Naive thymus-derived CD8-positive, alpha-beta T cell (primary cell): ENCODE measurements at regions not wholly inside any gene's neighbourhood (a gene's known extent, or its start where the extent isn't known, plus 50 kb on each side); places are given as distances from the start of the nearest gene placed in this dataset.

Experiments
- ATAC-seq, 2 donors: fragments of 150-1000 bp; cut with Tn5 transposase in 1 of 2; sonication (Bioruptor Pico), chemical (Tn5 transposase) in 1 of 2; 1 replicate in 1 of 2; 2 replicates in 1 of 2; pipeline ENCODE4 v1.10.0; 2021; ENCODE audit warnings: mild to moderate bottlenecking in 2 of 2, moderate library complexity in 2 of 2
- POLR2A ChIA-PET: fragments of 350-600 bp; sonication (Branson Sonifier 250); formaldehyde crosslinking; loops from one replicate; lab custom pipeline; 2021; ENCODE audit warnings: antibody characterized with exemption; lab: Charles Lee
- DNase-seq, 10 donors: peaks; one replicate each; pipeline versions ENCODE4 v3.0.0 to v3.0.0-alpha.2; 2020 to 2022
- H3K27ac Mint-ChIP-seq, 10 donors: one replicate each; pipeline ENCODE4 v1.8.0; 2020 to 2022; ENCODE audit warnings: mild to moderate bottlenecking in 10 of 10, mixed read lengths in 10 of 10, moderate library complexity in 4 of 10, inconsistent platforms in 1 of 10
- H3K27me3 Mint-ChIP-seq, 5 donors: one replicate each; pipeline ENCODE4 v1.8.0; 2021 to 2022; ENCODE audit warnings: mixed read lengths in 5 of 5
- H3K36me3 Mint-ChIP-seq, 3 donors: one replicate each; pipeline ENCODE4 v1.8.0; 2020 to 2022; ENCODE audit warnings: mixed read lengths in 3 of 3, mild to moderate bottlenecking in 2 of 3, inconsistent platforms in 1 of 3
- H3K4me1 Mint-ChIP-seq, 4 donors: one replicate each; pipeline ENCODE4 v1.8.0; 2021 to 2022; ENCODE audit warnings: mixed read lengths in 4 of 4
- H3K4me3 Mint-ChIP-seq, 10 donors: one replicate each; pipeline ENCODE4 v1.8.0; 2020 to 2022; ENCODE audit warnings: mild to moderate bottlenecking in 10 of 10, mixed read lengths in 10 of 10, moderate library complexity in 6 of 10, inconsistent platforms in 1 of 10
- H3K9me3 Mint-ChIP-seq, 9 donors: one replicate each; pipeline ENCODE4 v1.8.0; 2020 to 2022; ENCODE audit warnings: mixed read lengths in 9 of 9, mild to moderate bottlenecking in 3 of 9, inconsistent platforms in 1 of 9, moderate library complexity in 1 of 9

- no peaks in the 10 kb centered on the region for H3K4me1 Mint-ChIP-seq
- no peaks in the 10 kb centered on the region for H3K27me3 Mint-ChIP-seq
- H3K4me3 Mint-ChIP-seq = no peak overlapping the region
- POLR2A ChIA-PET = no interaction called here
- peaks cover 0 to 10% (median 0%) of the 10 kb centered on the region in 3 donors for H3K36me3 Mint-ChIP-seq
- H3K9me3 Mint-ChIP-seq = peaks cover 0 to 46% (median 23%) of the 10 kb centered on the region in 9 donors
- H3K27ac Mint-ChIP-seq = no peak overlapping the region
- no peak for ATAC-seq
- DNase-seq = no peak
These were observed 1714.6 kb downstream of the TP53TG3F start for GRCh38 chr16:35174016-35174415.

- ATAC-seq = no peak
- H3K4me3 Mint-ChIP-seq = no peak overlapping the region
- H3K4me1 Mint-ChIP-seq = no peaks in the 10 kb centered on the region
- peaks cover 0 to 8% (median 0%) of the 10 kb centered on the region in 3 donors for H3K36me3 Mint-ChIP-seq
- no peak for DNase-seq
- POLR2A ChIA-PET = no interaction called here
- H3K9me3 Mint-ChIP-seq = peaks cover 0 to 51% (median 25%) of the 10 kb centered on the region in 9 donors
- H3K27ac Mint-ChIP-seq = no peak overlapping the region
- no peaks in the 10 kb centered on the region for H3K27me3 Mint-ChIP-seq
These were observed 1717.0 kb downstream of the TP53TG3F start for GRCh38 chr16:35176449-35176848.

- ATAC-seq = no peak
- H3K9me3 Mint-ChIP-seq = peaks cover 0 to 45% (median 24%) of the 10 kb centered on the region in 9 donors
- no peak overlapping the region for H3K4me3 Mint-ChIP-seq
- DNase-seq = no peak
- H3K27me3 Mint-ChIP-seq = no peaks in the 10 kb centered on the region
- POLR2A ChIA-PET = no interaction called here
- H3K27ac Mint-ChIP-seq = no peak overlapping the region
- H3K4me1 Mint-ChIP-seq = no peaks in the 10 kb centered on the region
- H3K36me3 Mint-ChIP-seq = peaks cover 0 to 9% (median 0%) of the 10 kb centered on the region in 3 donors
These were observed 1718.4 kb downstream of the TP53TG3F start for GRCh38 chr16:35177851-35178250.

DNA sequence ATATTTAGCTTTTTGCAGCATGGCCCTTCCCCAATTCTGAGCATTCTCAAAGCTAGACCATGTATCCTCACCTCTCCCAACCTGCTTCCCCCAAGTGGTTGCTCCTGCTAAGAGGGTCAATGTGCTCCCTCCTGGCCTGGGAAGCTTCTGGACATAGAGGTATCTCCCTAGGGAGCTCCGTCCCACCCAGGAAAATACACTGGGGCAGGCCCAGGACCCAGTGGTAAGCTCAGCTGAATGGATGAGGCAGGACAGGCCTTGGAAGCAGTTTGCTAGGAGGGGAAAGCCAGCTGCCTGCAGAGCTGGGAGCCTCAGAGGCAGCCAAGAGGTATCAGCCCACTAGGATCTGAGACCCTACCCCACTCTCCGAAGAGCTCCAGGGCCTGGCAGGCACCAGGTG lies 1721.6 kb downstream of the TP53TG3F start:
- ATAC-seq (no peak), DNase-seq (peak in 1 of 10 donors; percentile 24)
- POLR2A ChIA-PET = no interaction called here
- H3K9me3 Mint-ChIP-seq = peaks cover 0 to 57% (median 35%) of the 10 kb centered on the region in 9 donors
- no peak overlapping the region for H3K27ac Mint-ChIP-seq
- peaks cover 0 to 9% (median 0%) of the 10 kb centered on the region in 3 donors for H3K36me3 Mint-ChIP-seq
- no peaks in the 10 kb centered on the region for H3K27me3 Mint-ChIP-seq
- no peaks in the 10 kb centered on the region for H3K4me1 Mint-ChIP-seq
- no peak overlapping the region for H3K4me3 Mint-ChIP-seq

DNA sequence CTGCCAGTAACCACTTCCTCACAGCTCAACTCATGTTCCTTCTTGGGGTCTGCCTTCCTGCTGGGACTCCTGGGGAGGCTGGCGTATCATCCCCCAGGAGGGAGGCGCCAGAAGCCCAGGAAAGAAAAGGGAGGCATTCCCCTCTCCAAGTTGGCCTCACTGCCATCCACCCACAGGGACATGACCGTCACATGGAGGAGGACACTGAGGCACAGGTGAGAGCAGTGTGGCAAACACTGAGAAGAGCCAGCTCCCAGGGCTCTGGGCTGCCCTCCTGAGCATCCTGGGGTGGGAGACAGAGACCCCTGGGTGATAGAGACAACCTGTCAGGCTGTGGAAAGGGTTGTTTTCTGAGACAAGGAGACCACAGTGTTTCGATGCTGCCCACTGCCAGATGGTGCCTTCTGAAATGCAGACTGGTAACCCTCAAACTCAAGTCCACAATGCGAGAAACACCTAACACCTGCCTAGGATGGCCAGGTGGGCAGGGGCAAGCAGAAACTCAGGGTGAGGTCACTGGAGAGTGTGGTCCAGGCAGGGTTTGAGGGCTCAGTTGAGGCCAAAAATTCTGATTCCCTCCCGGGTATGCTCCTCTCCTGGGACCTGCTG lies 1722.1 kb downstream of the TP53TG3F start:
- Mint-ChIP-seq H3K27ac (no peak overlapping the region), H3K4me1 (no peaks in the 10 kb centered on the region), H3K36me3 (peaks cover 0 to 9% (median 0%) of the 10 kb centered on the region in 3 donors), H3K4me3 (no peak overlapping the region), H3K27me3 (peaks cover 0 to 4% (median 0%) of the 10 kb centered on the region in 5 donors), H3K9me3 (peaks cover 0 to 58% (median 38%) of the 10 kb centered on the region in 9 donors)
- POLR2A ChIA-PET = no interaction called here
- DNase-seq = no peak
- no peak for ATAC-seq

DNA sequence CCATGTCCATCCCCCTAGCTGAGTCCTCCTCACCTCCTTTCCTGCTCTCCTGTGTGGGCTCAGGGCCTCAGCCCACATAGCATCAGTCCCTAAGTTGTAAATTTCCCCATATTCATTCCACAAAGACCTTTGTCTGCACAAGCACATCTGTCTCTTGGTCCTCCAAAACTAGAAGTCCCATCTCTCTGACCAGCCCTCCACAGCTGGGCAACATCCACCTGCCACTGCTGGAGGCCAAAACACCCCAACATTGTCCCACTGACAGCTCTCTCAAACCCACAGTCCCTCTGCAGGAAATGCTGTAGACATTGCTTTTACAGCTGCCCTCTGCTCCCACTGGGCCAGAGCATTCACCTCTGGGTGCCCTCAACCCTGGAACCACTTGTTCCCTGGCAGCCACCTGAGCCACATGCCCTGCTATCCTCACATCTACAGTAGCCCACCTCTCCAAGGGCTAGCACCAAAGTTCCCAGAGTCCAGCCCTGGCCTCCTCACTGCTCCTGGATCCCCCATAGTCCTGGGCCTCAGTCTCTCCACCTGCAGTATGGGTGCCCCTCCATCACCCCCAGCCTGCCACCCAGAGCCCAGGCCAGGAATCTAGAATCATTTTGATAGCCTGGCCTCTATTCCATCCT lies 1722.7 kb downstream of the TP53TG3F start:
- ATAC-seq = no peak
- H3K4me3 Mint-ChIP-seq = no peak overlapping the region
- H3K27me3 Mint-ChIP-seq = peaks cover 0 to 5% (median 0%) of the 10 kb centered on the region in 5 donors

GRCh38 chr16:35182943-35183550 lies 1723.6 kb downstream of the TP53TG3F start:
- Mint-ChIP-seq H3K4me3 (no peak overlapping the region), H3K9me3 (peaks cover 0 to 54% (median 34%) of the 10 kb centered on the region in 9 donors), H3K27me3 (peaks cover 0 to 5% (median 0%) of the 10 kb centered on the region in 5 donors), H3K36me3 (peaks cover 0 to 4% (median 0%) of the 10 kb centered on the region in 3 donors), H3K4me1 (no peaks in the 10 kb centered on the region), H3K27ac (no peak overlapping the region)
- ATAC-seq (no peak), DNase-seq (peak in 1 of 10 donors; percentile 26)
- POLR2A ChIA-PET = no interaction called here

More for the DNA sequence above, 1722.7 kb downstream of the TP53TG3F start:
- Mint-ChIP-seq H3K27ac (no peak overlapping the region), H3K36me3 (peaks cover 0 to 5% (median 0%) of the 10 kb centered on the region in 3 donors), H3K9me3 (peaks cover 0 to 59% (median 41%) of the 10 kb centered on the region in 9 donors), H3K4me1 (no peaks in the 10 kb centered on the region)
- DNase-seq = no peak
- POLR2A ChIA-PET = no interaction called here

DNA sequence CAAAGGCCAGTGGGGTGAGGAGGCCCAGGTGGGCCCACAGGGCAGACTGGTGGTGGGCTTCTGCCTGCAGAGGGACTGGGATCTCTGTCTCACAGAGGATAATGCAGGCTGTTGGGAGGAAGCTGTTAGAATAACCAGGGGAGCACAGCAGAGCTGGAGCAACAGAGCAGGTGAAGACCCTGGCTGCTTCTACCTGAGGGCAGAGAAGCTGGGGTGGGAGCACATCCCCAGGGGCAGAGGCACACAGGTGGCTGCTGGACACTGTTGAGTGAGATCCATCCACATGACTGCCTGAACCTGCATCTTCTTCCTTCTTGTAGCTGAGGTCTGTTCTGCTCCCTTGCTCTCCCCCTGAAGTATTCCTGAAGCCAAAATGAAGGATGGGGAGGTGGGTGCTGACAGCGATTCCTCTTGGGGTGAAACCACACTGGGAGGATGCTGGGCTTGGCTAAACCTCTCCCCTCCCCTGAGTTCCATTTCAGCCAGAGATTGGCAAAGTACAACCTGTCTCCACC lies 1725.0 kb downstream of the TP53TG3F start:
- Mint-ChIP-seq H3K27ac (no peak overlapping the region), H3K4me1 (no peaks in the 10 kb centered on the region), H3K4me3 (no peak overlapping the region), H3K27me3 (peaks cover 0 to 5% (median 0%) of the 10 kb centered on the region in 5 donors), H3K9me3 (peaks cover 0 to 46% (median 35%) of the 10 kb centered on the region in 9 donors), H3K36me3 (peaks cover 0 to 4% (median 0%) of the 10 kb centered on the region in 3 donors)
- no peak for DNase-seq
- no peak for ATAC-seq
- POLR2A ChIA-PET = no interaction called here

DNA sequence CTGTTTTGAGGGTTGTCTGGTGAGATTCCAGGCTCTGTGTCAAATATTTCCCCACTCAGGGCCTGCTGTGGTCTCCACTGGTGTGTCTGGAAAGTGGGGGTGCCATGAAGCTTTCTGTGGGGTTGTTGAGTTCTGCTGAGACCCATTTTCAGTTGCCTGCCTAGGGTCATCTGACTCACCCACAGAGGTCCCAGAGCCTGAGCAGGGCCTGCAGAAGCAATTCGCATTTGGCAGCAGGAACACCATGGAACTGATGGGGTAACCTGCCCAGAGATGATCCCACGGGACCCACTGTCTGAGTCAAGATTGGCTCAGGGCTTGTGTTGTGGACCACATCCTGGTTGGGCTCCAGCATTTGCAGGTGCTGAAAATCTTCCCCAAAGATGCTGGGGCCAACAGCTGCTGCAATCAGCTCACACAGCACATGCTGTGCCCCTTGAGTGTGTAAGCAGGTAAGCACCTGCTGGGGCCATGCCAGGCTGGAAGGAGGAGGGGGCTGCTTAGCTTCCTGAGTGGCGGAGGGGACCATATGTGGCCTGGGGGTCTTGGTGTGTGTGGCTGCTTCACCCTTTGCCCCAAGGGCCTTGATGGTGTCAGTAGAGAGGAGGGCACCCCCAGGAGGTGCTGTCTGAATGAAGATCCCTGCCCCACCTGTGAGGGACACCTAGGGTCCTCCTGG lies 1726.1 kb downstream of the TP53TG3F start:
- DNase-seq = no peak
- Mint-ChIP-seq H3K27me3 (peaks cover 0 to 5% (median 0%) of the 10 kb centered on the region in 5 donors), H3K36me3 (peaks cover 0 to 4% (median 0%) of the 10 kb centered on the region in 3 donors), H3K4me1 (no peaks in the 10 kb centered on the region), H3K9me3 (peaks cover 0 to 45% (median 28%) of the 10 kb centered on the region in 9 donors), H3K27ac (no peak overlapping the region), H3K4me3 (no peak overlapping the region)
- POLR2A ChIA-PET = no interaction called here
- ATAC-seq = no peak

DNA sequence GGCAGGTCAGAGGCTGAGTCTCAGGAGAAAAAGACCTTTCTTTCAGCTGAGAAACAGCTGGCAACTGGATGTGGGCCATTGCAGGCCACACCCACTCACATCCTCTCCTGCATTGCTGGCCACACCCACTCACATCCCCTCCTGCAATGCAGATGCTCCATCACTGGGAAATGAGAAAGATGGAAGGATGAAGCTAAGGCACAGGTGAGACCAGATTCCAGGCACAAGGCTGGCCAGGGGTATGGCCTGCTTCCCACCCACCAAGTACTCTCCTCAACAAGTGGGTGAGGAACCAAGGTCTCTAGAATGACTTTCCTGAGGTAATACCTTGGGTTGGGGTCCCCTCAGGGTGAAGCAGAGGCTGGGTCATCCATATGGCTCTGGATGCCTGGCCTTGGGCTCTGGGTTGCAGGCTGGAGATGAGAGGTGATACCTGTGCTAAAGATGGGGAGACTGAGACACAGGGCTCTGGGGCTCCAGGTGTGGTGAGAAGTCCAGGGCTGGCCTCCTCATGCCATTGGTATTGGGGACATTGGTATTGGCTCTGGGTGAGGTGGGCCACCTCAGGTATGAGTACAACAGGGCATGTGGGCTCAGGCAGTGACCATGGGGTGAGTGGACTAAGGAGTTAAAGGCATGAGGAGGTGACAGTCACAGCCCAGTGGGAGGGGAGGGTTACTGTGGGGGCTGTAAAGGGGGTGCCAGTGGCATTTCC lies 1726.8 kb downstream of the TP53TG3F start:
- Mint-ChIP-seq H3K4me3 (no peak overlapping the region), H3K9me3 (peaks cover 0 to 45% (median 28%) of the 10 kb centered on the region in 9 donors), H3K27ac (no peak overlapping the region), H3K27me3 (peaks cover 0 to 5% (median 0%) of the 10 kb centered on the region in 5 donors), H3K4me1 (no peaks in the 10 kb centered on the region), H3K36me3 (peaks cover 0 to 4% (median 0%) of the 10 kb centered on the region in 3 donors)
- DNase-seq (no peak), ATAC-seq (no peak)
- POLR2A ChIA-PET = no interaction called here

GRCh38 chr16:35187665-35188225 lies 1728.3 kb downstream of the TP53TG3F start:
- Mint-ChIP-seq H3K4me3 (no peak overlapping the region), H3K36me3 (no peaks in the 10 kb centered on the region), H3K27me3 (peaks cover 0 to 5% (median 0%) of the 10 kb centered on the region in 5 donors), H3K4me1 (no peaks in the 10 kb centered on the region), H3K9me3 (peaks cover 0 to 36% (median 23%) of the 10 kb centered on the region in 9 donors), H3K27ac (peak overlapping the region in 1 of 10 donors; percentile 56)
- no peak for DNase-seq
- POLR2A ChIA-PET = no interaction called here
- no peak for ATAC-seq
